Spleen (tissue), 11 donors: ENCODE measurements at regions not wholly inside any gene's neighbourhood (a gene's known extent, or its start where the extent isn't known, plus 50 kb on each side); places are given as distances from the start of the nearest gene placed in this dataset.

Source experiments
- DNase-seq: peaks from one replicate; pipeline ENCODE4 v3.0.0-alpha.2; 2020
- H3K27ac ChIP-seq, 8 donors: fragments of 200-600 bp; sonication (generic) in 7 of 8; 1 replicate in 4 of 8; 2 replicates in 4 of 8; pipeline versions ENCODE4 v1.5.0 to v1.8.0; 2016 to 2021; ENCODE audit warnings: inconsistent platforms in 4 of 8, mild to moderate bottlenecking in 4 of 8, moderate library complexity in 1 of 8
- H3K27me3 ChIP-seq, 7 donors: fragments of 200-600 bp; sonication (generic) in 6 of 7; replicated peaks in 1 of 7; 1 replicate in 4 of 7; 2 replicates in 3 of 7; pipeline versions ENCODE4 v1.5.0 to v1.8.0; 2016 to 2021; ENCODE audit warnings: inconsistent platforms in 3 of 7, mild to moderate bottlenecking in 1 of 7
- H3K36me3 ChIP-seq, 6 donors: fragments of 200-600 bp; sonication (generic) in 5 of 6; 1 replicate in 4 of 6; 2 replicates in 2 of 6; pipeline versions ENCODE4 v1.5.0 to v1.8.0; 2016 to 2021; ENCODE audit warnings: inconsistent platforms in 2 of 6
- H3K4me1 ChIP-seq, 6 donors: fragments of 200-600 bp; sonication (generic) in 5 of 6; 1 replicate in 3 of 6; 2 replicates in 3 of 6; pipeline versions ENCODE4 v1.5.0 to v1.8.0; 2016 to 2021; ENCODE audit warnings: inconsistent platforms in 3 of 6
- H3K4me3 ChIP-seq, 8 donors: fragments of 200-600 bp; sonication (generic) in 7 of 8; 1 replicate in 4 of 8; 2 replicates in 4 of 8; pipeline versions ENCODE4 v1.5.0 to v1.8.0; 2016 to 2021; ENCODE audit warnings: inconsistent platforms in 4 of 8, mild to moderate bottlenecking in 4 of 8, moderate library complexity in 2 of 8
- H3K9me3 ChIP-seq, 8 donors: fragments of 200-600 bp; sonication (generic) in 7 of 8; 1 replicate in 4 of 8; 2 replicates in 4 of 8; pipeline versions ENCODE4 v1.5.0 to v1.8.0; 2016 to 2021; ENCODE audit warnings: inconsistent platforms in 4 of 8
- CTCF ChIP-seq, 11 experiments: fragments of 200-600 bp in 7 of 11; fragments of 450-650 bp in 4 of 11; sonication (generic) in 4 of 11; IDR thresholded peaks in 8 of 11; conservative IDR thresholded peaks in 3 of 11; 1 replicate in 7 of 11; 2 replicates in 4 of 11; pipeline versions ENCODE4 v1.4.0 to v1.8.0; 2016 to 2021; ENCODE audit warnings: antibody characterized with exemption in 11 of 11, inconsistent platforms in 4 of 11, mild to moderate bottlenecking in 1 of 11
- POLR2A ChIP-seq, 3 donors: fragments of 450-650 bp; IDR thresholded peaks; one replicate each; pipeline ENCODE4 v1.5.1; 2017; ENCODE audit warnings: antibody characterized with exemption in 3 of 3, mild to moderate bottlenecking in 1 of 3
- POLR2AphosphoS5 ChIP-seq, 3 donors: sonication (generic); formaldehyde crosslinking; IDR thresholded peaks; one replicate each; pipeline ENCODE4 v1.5.1; 2017; ENCODE audit warnings: antibody characterized with exemption in 3 of 3
- WGBS, 5 donors: extraction: QIAGEN DNeasy Blood & Tissue Kit in 3 of 5; methylation state at CpG; one replicate each; pipeline versions ENCODE4 v1.1.5 to v1.1.7; 2013 to 2018; 5-methylcytosine and 5-hydroxymethylcytosine counted together
- intact Hi-C: fragments of 100-400 bp; cut with DNase I; formaldehyde crosslinking; loops from one replicate; pipeline ENCODE4 v1.15.0; 2023; ENCODE audit warnings: low total_unique reads
- donor health status: healthy with polysubstance abuse.
- donor health status: DM: no; HTN: no; CAD: no; lungs with moderate emphysema.
- donor health status: DM: no; HTN: no; CAD: no.
- donor health status: Bipolar disorder and iron deficiency.
- donor health status: healthy.
- donor health status: DM: no; HTN: no; CAD: no.
- donor health status: DM: yes; HTN: yes; CAD: no.

GRCh38 chr4:173834151-173834550 lies 304.1 kb upstream of the HAND2 start:
- H3K4me1 ChIP-seq = no peaks in the 10 kb centered on the region
- 50 to 75% (median 60%) methylated on average over 1 of the region's 1 CpG for WGBS, 5 donors
- intact Hi-C loops = no loop called here
- no peak for TF ChIP-seq CTCF (IDR thresholded peaks at IDR 0.05 in 8 of 11, conservative IDR thresholded peaks at IDR 0.05 in 3 of 11)
- TF ChIP-seq POLR2A (IDR thresholded peaks at IDR 0.05) = no peak
- no peak for TF ChIP-seq POLR2AphosphoS5 (IDR thresholded peaks at IDR 0.05)
- H3K9me3 ChIP-seq = peaks cover 0 to 8% (median 0%) of the 10 kb centered on the region in 8 donors
- no peak overlapping the region for H3K27ac ChIP-seq
- H3K36me3 ChIP-seq = no peaks in the 10 kb centered on the region
- H3K4me3 ChIP-seq = no peak overlapping the region
- no peaks in the 10 kb centered on the region for H3K27me3 ChIP-seq
- DNase-seq = no peak

- H3K4me3 ChIP-seq = no peak overlapping the region
- H3K4me1 ChIP-seq = no peaks in the 10 kb centered on the region
- TF ChIP-seq POLR2AphosphoS5 (IDR thresholded peaks at IDR 0.05) = no peak
- no peak for TF ChIP-seq CTCF (IDR thresholded peaks at IDR 0.05 in 8 of 11, conservative IDR thresholded peaks at IDR 0.05 in 3 of 11)
- no peak for TF ChIP-seq POLR2A (IDR thresholded peaks at IDR 0.05)
- no peak for DNase-seq
- no peaks in the 10 kb centered on the region for H3K36me3 ChIP-seq
- intact Hi-C loops = no loop called here
- H3K9me3 ChIP-seq = peaks cover 0 to 8% (median 0%) of the 10 kb centered on the region in 8 donors
- H3K27ac ChIP-seq = no peak overlapping the region
- H3K27me3 ChIP-seq = no peaks in the 10 kb centered on the region
- WGBS, 5 donors = 86 to 94% (median 88%) methylated on average over 4 of the region's 4 CpGs
Measured at GRCh38 chr4:173829565-173829964, 299.5 kb upstream of the HAND2 start.

GRCh38 chr4:173827707-173828106 lies 297.7 kb upstream of the HAND2 start:
- no peak overlapping the region for H3K4me3 ChIP-seq
- H3K4me1 ChIP-seq = no peaks in the 10 kb centered on the region
- no peaks in the 10 kb centered on the region for H3K27me3 ChIP-seq
- WGBS, 5 donors = 41 to 54% (median 47%) methylated on average over 2 of the region's 2 CpGs
- H3K27ac ChIP-seq = no peak overlapping the region
- DNase-seq = no peak
- intact Hi-C loops = no loop called here
- H3K36me3 ChIP-seq = no peaks in the 10 kb centered on the region
- TF ChIP-seq CTCF (IDR thresholded peaks at IDR 0.05 in 8 of 11, conservative IDR thresholded peaks at IDR 0.05 in 3 of 11) (peak in 2 of 11 experiments; percentile 5 to 7), POLR2AphosphoS5 (IDR thresholded peaks at IDR 0.05) (no peak), POLR2A (IDR thresholded peaks at IDR 0.05) (no peak)
- H3K9me3 ChIP-seq = peaks cover 0 to 8% (median 0%) of the 10 kb centered on the region in 8 donors

GRCh38 chr4:173821876-173822275 lies 291.8 kb upstream of the HAND2 start:
- no peaks in the 10 kb centered on the region for H3K27me3 ChIP-seq
- H3K4me3 ChIP-seq = no peak overlapping the region
- no peaks in the 10 kb centered on the region for H3K9me3 ChIP-seq
- DNase-seq = no peak
- no peak overlapping the region for H3K27ac ChIP-seq
- H3K4me1 ChIP-seq = no peaks in the 10 kb centered on the region
- TF ChIP-seq POLR2AphosphoS5 (IDR thresholded peaks at IDR 0.05) = no peak
- TF ChIP-seq POLR2A (IDR thresholded peaks at IDR 0.05) = no peak
- no peak for TF ChIP-seq CTCF (IDR thresholded peaks at IDR 0.05 in 8 of 11, conservative IDR thresholded peaks at IDR 0.05 in 3 of 11)
- H3K36me3 ChIP-seq = no peaks in the 10 kb centered on the region
- 74 to 88% (median 78%) methylated on average over 3 of the region's 3 CpGs for WGBS, 5 donors
- intact Hi-C loops = no loop called here
